DMS 273 treated with DMSO at 0.1 percent for 48 hours (cell line): ENCODE measurements at regions not wholly inside any gene's neighbourhood (a gene's known extent, or its start where the extent isn't known, plus 50 kb on each side); places are given as distances from the start of the nearest gene placed in this dataset.
"Not testable (repeated sequence)": the region's sequence is repeated elsewhere in the genome, so short reads cannot be mapped to it uniquely, and the experiment has no call there.

Source experiments
- DNase-seq: peaks from one replicate; lab custom pipeline; 2025; lab: John Stamatoyannopoulos, UW

GRCh38 chr17:68700421-68700820 lies 99.3 kb upstream of the FAM20A start:
- DNase-seq, result no peak

- DNase-seq, result no peak
These were observed 98.8 kb upstream of the FAM20A start for GRCh38 chr17:68699936-68700335.

- DNase-seq, result no peak
These were observed 97.6 kb upstream of the FAM20A start for GRCh38 chr17:68698746-68699145.

GRCh38 chr17:68697850-68698361 lies 96.7 kb upstream of the FAM20A start:
- DNase-seq, result no peak

- no peak for DNase-seq
These were observed 94.5 kb upstream of the FAM20A start for GRCh38 chr17:68695659-68696058.

- no peak for DNase-seq
These were observed 93.8 kb upstream of the FAM20A start for GRCh38 chr17:68694791-68695485.

- no peak for DNase-seq
These were observed 92.7 kb upstream of the FAM20A start for GRCh38 chr17:68693896-68694295.

GRCh38 chr17:68693466-68693865 lies 92.3 kb upstream of the FAM20A start:
- DNase-seq, result no peak

- DNase-seq, result no peak
These were observed 85.2 kb upstream of the FAM20A start for GRCh38 chr17:68686108-68686988.

GRCh38 chr17:68684949-68685357 lies 83.8 kb upstream of the FAM20A start:
- DNase-seq, result no peak

GRCh38 chr17:68682903-68683302 lies 81.7 kb upstream of the FAM20A start:
- DNase-seq, result peak; percentile 48

GRCh38 chr17:68679882-68680281 lies 78.7 kb upstream of the FAM20A start:
- DNase-seq, result no peak

GRCh38 chr17:68676856-68677255 lies 75.7 kb upstream of the FAM20A start:
- no peak for DNase-seq

GRCh38 chr17:68675723-68676122 lies 74.6 kb upstream of the FAM20A start:
- DNase-seq, result no peak

- DNase-seq, result no peak
These were observed 73.1 kb upstream of the FAM20A start for GRCh38 chr17:68674029-68674925.

GRCh38 chr17:68670967-68671693 lies 70.0 kb upstream of the FAM20A start:
- DNase-seq, result no peak

GRCh38 chr17:68666438-68666837 lies 65.3 kb upstream of the FAM20A start:
- not testable (repeated sequence) for DNase-seq

GRCh38 chr17:68665373-68665772 lies 64.2 kb upstream of the FAM20A start:
- DNase-seq, result no peak

GRCh38 chr17:68662479-68662878 lies 61.3 kb upstream of the FAM20A start:
- no peak for DNase-seq

GRCh38 chr17:68662037-68662432 lies 60.9 kb upstream of the FAM20A start:
- no peak for DNase-seq

- DNase-seq, result no peak
These were observed 60.3 kb upstream of the FAM20A start for GRCh38 chr17:68661265-68662036.
